Omental fat pad (tissue), 3 donors: ENCODE measurements at regions not wholly inside any gene's neighbourhood (a gene's known extent, or its start where the extent isn't known, plus 50 kb on each side); places are given as distances from the start of the nearest gene placed in this dataset.

ENCODE experiments used
- ATAC-seq: fragments of 150-250 bp; one replicate; pipeline ENCODE4 v1.9.1; 2016; ENCODE audit warnings: mild to moderate bottlenecking, moderate library complexity; ENCODE audit not compliant: low FRiP score
- DNase-seq: peaks from one replicate; pipeline ENCODE4 v3.0.0-alpha.2; 2019; ENCODE audit warnings: low spot score
- CTCF ChIP-seq, 3 donors: fragments of 450-650 bp; IDR thresholded peaks; one replicate each; pipeline ENCODE4 v1.5.1; 2016 to 2017; ENCODE audit warnings: antibody characterized with exemption in 3 of 3, mild to moderate bottlenecking in 3 of 3, moderate library complexity in 2 of 3

- no peak for TF ChIP-seq CTCF (IDR thresholded peaks at IDR 0.05)
- ATAC-seq: no peak
- DNase-seq: no peak
These were observed 65.4 kb upstream of the SMYD2 start for GRCh38 chr1:214215583-214215982.

DNA sequence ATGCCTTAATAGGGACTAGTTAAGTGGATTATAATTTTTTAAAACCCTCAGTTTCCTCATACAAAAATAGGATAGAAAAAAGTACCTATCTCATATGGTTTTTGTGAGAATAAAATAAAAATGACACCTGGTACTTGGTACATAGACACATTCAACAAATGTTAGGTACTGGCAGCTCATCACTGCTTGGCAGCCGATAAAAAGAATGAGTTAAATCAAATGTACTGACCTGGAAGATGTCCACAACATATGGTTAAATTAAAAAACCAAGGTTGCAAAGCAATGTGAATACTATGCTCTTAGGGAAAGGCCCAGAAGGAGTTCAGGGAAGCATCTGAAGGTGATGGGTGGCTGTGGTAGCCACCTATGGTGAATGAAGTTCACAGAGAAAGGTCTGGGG lies 64.9 kb upstream of the SMYD2 start:
- TF ChIP-seq CTCF (IDR thresholded peaks at IDR 0.05): no peak
- ATAC-seq: no peak
- DNase-seq: no peak

GRCh38 chr1:214216779-214217178 lies 64.2 kb upstream of the SMYD2 start:
- no peak for TF ChIP-seq CTCF (IDR thresholded peaks at IDR 0.05)
- DNase-seq (no peak), ATAC-seq (no peak)

DNA sequence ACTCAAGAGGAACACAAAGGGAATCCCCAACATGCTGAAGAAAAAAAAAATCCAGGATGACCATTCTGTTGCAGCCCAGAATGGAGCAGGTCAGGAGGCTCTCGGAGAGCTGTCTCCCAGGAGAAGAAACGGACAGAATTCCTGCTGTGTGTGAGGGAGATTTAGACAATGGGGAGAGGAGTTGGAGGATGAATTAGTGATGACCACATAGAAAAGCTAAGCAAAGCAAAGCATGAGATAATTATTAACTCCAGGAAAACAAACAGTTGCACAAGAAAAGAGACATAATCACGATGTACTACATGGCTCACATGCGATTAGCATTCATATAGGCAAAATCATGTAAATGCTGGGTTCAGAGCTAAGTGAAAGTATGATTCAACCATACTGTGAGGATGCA lies 61.1 kb upstream of the SMYD2 start:
- ATAC-seq (no peak), DNase-seq (no peak)
- TF ChIP-seq CTCF (IDR thresholded peaks at IDR 0.05): no peak

- ATAC-seq (no peak), DNase-seq (no peak)
- no peak for TF ChIP-seq CTCF (IDR thresholded peaks at IDR 0.05)
These were observed 60.1 kb upstream of the SMYD2 start for GRCh38 chr1:214220891-214221290.

DNA sequence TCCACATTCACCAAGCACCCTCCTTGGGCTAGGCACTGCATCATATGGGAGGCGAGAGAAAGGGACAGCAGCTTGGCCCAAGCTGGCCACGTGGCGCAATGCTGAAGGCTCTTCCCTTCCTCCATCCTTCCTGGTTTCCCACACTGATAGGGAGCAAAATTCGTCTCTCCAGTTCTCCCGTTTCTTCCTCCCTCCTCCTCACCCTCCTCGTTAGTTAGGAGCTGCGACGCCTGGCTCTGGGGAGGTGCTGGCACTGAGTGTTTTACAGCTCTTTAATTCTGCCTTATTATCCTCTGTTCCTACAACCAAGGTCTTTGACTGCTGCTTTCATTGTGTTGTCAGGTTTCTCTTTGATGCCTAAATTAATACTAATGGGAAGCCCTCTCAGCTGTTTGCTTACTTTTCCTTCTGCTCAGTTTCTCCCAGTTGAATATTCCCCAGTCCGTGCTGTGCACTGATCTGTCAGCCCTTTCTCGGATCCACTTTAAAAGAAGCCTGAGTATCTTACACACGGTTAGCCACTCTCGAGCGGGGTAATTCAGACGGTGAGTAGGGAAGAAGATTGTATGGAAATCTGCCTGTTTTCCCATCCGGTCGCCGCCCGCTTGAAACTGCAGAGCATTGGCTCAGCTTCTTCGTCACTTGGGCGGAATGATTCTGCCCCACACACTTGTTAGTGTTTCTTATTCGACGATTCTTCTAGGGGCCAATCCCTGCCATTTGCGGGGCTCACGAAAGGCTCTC lies 56.2 kb upstream of the SMYD2 start:
- TF ChIP-seq CTCF (IDR thresholded peaks at IDR 0.05): no peak
- no peak for DNase-seq
- peak; percentile 67 for ATAC-seq

GRCh38 chr1:214228976-214229375 lies 52.0 kb upstream of the SMYD2 start:
- ATAC-seq (no peak), DNase-seq (no peak)
- TF ChIP-seq CTCF (IDR thresholded peaks at IDR 0.05): no peak
